ENCODE measurements at regions not wholly inside any gene's neighbourhood (a gene's known extent, or its start where the extent isn't known, plus 50 kb on each side); places are given as distances from the start of the nearest gene placed in this dataset.

GRCh38 chr10:117896517-117896916, 150.2 kb downstream of the RAB11FIP2 start:
- no peak for TF ChIP-seq EZH2 (IDR thresholded peaks at IDR 0.05)
- TF ChIP-seq POLR2AphosphoS5 (IDR thresholded peaks at IDR 0.05; ENCODE audit: borderline replicate concordance, low read depth, low read length), result no peak
